ENCODE measurements at regions not wholly inside any gene's neighbourhood (a gene's known extent, or its start where the extent isn't known, plus 50 kb on each side); places are given as distances from the start of the nearest gene placed in this dataset.

DNA sequence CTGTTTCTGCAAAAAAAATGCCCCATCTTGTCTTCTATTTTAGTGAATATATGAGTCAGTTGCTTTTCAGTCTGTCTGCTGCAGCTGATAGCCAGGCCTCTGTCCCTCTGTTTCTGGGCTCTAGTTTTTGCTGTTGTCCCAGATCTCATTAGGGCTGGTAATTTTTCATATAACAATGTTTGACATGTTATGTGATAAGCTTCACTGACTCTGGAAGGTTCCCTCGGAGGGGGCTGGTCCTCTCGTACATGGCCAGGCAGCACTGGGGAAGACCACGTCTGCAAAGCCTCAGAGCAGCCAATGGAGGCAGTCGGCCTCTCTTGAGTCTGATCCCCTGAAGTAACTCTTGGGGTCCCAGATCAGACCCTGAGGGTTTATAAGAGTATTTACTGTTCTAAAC lies 223.8 kb downstream of the THBS2 start:
- TF ChIP-seq, protein P1, sequence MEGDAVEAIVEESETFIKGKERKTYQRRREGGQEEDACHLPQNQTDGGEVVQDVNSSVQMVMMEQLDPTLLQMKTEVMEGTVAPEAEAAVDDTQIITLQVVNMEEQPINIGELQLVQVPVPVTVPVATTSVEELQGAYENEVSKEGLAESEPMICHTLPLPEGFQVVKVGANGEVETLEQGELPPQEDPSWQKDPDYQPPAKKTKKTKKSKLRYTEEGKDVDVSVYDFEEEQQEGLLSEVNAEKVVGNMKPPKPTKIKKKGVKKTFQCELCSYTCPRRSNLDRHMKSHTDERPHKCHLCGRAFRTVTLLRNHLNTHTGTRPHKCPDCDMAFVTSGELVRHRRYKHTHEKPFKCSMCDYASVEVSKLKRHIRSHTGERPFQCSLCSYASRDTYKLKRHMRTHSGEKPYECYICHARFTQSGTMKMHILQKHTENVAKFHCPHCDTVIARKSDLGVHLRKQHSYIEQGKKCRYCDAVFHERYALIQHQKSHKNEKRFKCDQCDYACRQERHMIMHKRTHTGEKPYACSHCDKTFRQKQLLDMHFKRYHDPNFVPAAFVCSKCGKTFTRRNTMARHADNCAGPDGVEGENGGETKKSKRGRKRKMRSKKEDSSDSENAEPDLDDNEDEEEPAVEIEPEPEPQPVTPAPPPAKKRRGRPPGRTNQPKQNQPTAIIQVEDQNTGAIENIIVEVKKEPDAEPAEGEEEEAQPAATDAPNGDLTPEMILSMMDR (IDR thresholded peaks at IDR 0.05), result no peak
- no peak for TF ChIP-seq EZH2 (IDR thresholded peaks at IDR 0.05)
